GM10266 (cell line): ENCODE measurements at regions not wholly inside any gene's neighbourhood (a gene's known extent, or its start where the extent isn't known, plus 50 kb on each side); places are given as distances from the start of the nearest gene placed in this dataset.
"Not testable (repeated sequence)": the region's sequence is repeated elsewhere in the genome, so short reads cannot be mapped to it uniquely, and the experiment has no call there.

Experiments used
- DNase-seq: peaks from one replicate; pipeline ENCODE4 v3.0.0; 2012; ENCODE audit errors: extremely low spot score
- CTCF ChIP-seq: IDR thresholded peaks from 2 replicates; pipeline ENCODE4 v1.5.1; 2012; ENCODE audit warnings: mild to moderate bottlenecking, low read depth; ENCODE audit not compliant: control insufficient read depth, insufficient read depth; ENCODE audit errors: missing control alignments

- no peak for TF ChIP-seq CTCF
- no peak for DNase-seq
Measured at GRCh38 chr7:67894746-67895145, 898.1 kb downstream of the TYW1 start.

DNA sequence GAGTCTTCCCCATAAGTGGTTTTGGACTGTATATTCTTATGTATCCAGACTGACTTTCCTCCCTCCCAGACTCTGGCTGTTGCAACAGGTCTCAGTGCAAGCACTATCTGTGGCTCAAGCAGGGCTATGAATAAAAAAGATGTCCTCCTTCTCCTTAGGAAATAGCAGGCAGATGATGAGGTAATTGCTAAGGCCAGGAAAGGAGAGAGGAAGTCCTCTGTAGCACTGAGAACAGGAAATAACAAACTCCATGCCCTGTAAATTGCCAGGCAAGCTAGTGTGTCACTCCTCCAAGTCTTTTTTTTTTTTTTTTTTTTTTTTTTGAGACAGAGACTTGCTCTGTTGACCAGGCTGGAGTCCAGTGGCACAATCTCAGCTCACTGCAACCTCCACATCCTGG lies 900.1 kb downstream of the TYW1 start:
- TF ChIP-seq CTCF = no peak

DNA sequence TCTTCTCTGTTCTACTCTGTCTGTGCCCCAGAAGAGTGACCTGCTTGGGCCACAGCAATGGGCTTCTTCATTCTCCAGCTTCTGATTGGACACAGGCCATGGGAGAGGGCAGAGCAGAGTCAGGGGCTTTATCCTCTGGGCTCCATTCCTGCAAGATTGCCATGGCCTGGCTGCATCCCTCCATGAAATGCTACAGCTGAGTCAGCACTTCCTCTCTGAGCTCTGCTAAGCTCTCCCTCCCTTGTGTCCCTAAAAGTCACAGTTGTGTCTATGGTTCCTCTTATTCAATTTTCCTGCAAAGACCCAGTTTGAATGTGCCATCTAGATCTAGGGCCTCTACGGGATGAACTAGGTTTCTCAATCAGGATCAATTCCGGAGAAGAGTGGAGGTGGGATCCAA lies 903.8 kb downstream of the TYW1 start:
- no peak for TF ChIP-seq CTCF
- no peak for DNase-seq

More for the DNA sequence above, 900.1 kb downstream of the TYW1 start:
- no peak for DNase-seq

DNA sequence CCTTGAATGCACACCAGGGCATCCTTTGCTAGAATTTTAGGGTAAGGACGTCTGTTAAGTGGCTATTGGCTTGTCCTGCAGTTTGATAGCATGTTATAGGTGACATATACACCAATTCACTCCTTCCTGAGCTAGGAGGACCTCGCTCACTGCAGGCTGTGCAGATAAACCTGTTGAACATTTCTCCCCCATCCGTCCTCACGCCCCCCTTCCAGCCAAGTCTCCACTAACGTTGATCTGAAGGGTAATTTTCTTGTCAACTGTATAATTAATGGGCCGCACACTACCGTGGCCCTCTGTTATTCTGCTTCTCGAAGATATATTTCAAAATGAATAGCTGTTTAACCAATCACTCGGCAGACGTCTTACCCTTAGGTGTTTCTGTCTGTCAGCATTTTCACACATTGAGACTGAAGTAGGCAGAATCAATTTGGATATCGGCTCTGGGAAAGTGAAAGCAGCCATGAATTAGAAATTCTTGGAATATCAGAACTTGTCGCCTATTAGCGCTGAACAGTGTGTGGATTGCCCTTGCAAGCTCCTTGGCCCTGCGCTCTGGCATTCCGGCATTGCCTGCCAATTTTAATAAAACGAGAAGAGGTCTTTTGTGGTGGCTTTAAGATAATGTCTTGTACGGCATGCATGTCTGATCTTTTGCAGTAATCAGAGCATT lies 905.3 kb downstream of the TYW1 start:
- no peak for TF ChIP-seq CTCF
- DNase-seq = no peak

DNA sequence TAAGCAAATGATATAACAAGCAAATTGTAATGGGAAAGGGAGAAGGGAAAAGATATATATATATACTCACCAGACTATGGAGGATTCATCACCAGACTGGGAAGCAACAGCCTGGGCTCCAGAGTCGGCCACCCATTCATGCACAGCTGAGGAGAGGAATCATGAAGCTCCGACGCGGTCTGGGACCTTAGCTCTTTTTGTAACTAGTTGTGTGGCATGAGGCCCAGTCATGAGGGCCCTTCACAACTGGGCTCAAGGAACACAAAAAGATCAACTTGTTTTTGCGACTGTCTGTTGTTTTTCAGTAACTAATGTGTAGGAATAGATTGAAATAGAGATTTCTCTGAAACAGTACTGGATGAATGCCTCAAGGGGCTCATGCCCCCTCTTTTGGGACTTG lies 911.2 kb downstream of the TYW1 start:
- TF ChIP-seq CTCF = no peak
- no peak for DNase-seq

GRCh38 chr7:67912437-67912836 lies 915.8 kb downstream of the TYW1 start:
- no peak for DNase-seq
- no peak for TF ChIP-seq CTCF

- DNase-seq = no peak
- no peak for TF ChIP-seq CTCF
Measured at GRCh38 chr7:67913604-67914003, 917.0 kb downstream of the TYW1 start.

GRCh38 chr7:67916111-67916510 lies 919.5 kb downstream of the TYW1 start:
- not testable (repeated sequence) for DNase-seq
